ENCODE measurements at regions not wholly inside any gene's neighbourhood (a gene's known extent, or its start where the extent isn't known, plus 50 kb on each side); places are given as distances from the start of the nearest gene placed in this dataset.

DNA sequence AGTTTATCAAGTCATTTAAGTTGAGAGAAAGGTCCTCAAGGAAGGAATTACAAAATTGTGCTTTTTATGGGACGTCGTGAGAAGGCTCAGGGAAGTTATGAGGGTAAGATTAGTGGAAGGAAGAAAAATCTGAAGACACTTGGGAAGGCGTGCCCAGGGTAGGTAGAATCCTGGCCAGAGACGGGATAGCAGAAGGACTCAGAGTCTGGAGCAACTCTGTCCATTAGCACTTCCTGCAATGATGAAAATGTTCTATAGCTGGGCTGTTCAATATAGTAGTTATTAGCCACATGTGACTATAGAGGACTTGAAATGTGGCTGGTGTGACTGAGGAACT lies 271.0 kb upstream of the ZPLD1 start:
- TF ChIP-seq, protein P1, sequence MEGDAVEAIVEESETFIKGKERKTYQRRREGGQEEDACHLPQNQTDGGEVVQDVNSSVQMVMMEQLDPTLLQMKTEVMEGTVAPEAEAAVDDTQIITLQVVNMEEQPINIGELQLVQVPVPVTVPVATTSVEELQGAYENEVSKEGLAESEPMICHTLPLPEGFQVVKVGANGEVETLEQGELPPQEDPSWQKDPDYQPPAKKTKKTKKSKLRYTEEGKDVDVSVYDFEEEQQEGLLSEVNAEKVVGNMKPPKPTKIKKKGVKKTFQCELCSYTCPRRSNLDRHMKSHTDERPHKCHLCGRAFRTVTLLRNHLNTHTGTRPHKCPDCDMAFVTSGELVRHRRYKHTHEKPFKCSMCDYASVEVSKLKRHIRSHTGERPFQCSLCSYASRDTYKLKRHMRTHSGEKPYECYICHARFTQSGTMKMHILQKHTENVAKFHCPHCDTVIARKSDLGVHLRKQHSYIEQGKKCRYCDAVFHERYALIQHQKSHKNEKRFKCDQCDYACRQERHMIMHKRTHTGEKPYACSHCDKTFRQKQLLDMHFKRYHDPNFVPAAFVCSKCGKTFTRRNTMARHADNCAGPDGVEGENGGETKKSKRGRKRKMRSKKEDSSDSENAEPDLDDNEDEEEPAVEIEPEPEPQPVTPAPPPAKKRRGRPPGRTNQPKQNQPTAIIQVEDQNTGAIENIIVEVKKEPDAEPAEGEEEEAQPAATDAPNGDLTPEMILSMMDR (IDR thresholded peaks at IDR 0.05): no peak
- TF ChIP-seq POLR2A (IDR thresholded peaks at IDR 0.05): no peak
- TF ChIP-seq POLR2AphosphoS5 (IDR thresholded peaks at IDR 0.05): no peak
